Large intestine (tissue), 3 donors: ENCODE measurements at regions not wholly inside any gene's neighbourhood (a gene's known extent, or its start where the extent isn't known, plus 50 kb on each side); places are given as distances from the start of the nearest gene placed in this dataset.

ENCODE experiments used
- DNase-seq, 2 donors: peaks; one replicate each; pipeline versions ENCODE4 v3.0.0 to v3.0.0-alpha.2; 2013
- H3K27ac ChIP-seq: one replicate; pipeline ENCODE4 v1.5.1; 2013; ENCODE audit warnings: low read length
- H3K27me3 ChIP-seq: 2 replicates; pipeline ENCODE4 v1.6.1; 2013; ENCODE audit warnings: low read length; ENCODE audit not compliant: control insufficient read depth, insufficient read depth
- H3K36me3 ChIP-seq: 2 replicates; pipeline ENCODE4 v1.6.1; 2013; ENCODE audit warnings: low read length; ENCODE audit not compliant: control insufficient read depth, insufficient read depth
- H3K4me1 ChIP-seq: one replicate; pipeline ENCODE4 v1.6.1; 2013; ENCODE audit warnings: low read length; ENCODE audit not compliant: control insufficient read depth, insufficient read depth
- H3K4me3 ChIP-seq: one replicate; pipeline ENCODE4 v1.5.1; 2013; ENCODE audit warnings: low read length
- H3K9me3 ChIP-seq: one replicate; pipeline ENCODE4 v1.6.1; 2013; ENCODE audit warnings: mild to moderate bottlenecking, low read depth, low read length, moderate library complexity; ENCODE audit not compliant: control insufficient read depth
- WGBS: methylation state at CpG from one replicate; pipeline ENCODE4 v1.1.5; 2013; ENCODE audit warnings: low lambda C conversion rate; ENCODE audit not compliant: insufficient coverage; 5-methylcytosine and 5-hydroxymethylcytosine counted together

GRCh38 chr10:88149906-88150305, 286.5 kb downstream of the PTEN start:
- H3K9me3 ChIP-seq: no peaks in the 10 kb centered on the region
- 100% methylated on average over 1 of the region's 1 CpG for WGBS
- no peaks in the 10 kb centered on the region for H3K27me3 ChIP-seq

DNA sequence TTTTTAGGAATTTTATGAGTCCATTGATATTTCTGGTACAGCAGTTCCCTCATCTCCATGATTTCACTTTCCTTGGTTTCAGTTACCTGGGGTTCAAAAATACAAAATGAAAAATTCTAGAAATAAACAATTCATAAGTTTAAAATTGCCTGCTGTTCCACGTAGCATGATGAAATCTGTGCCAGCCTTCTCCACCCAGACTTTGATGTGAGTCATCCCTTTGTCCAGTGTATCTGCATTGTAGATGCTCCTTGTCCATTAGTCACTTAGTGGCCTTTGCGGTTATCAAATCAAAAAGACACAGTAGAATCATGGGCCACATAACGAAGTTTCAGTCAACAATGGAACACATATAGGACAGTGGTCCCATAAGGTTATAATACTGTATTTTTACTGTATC, 286.9 kb downstream of the PTEN start:
- WGBS: 100% methylated on average over 2 of the region's 3 CpGs
- Histone ChIP-seq H3K27me3 (no peaks in the 10 kb centered on the region), H3K27ac (no peak overlapping the region), H3K9me3 (no peaks in the 10 kb centered on the region), H3K36me3 (no peaks in the 10 kb centered on the region), H3K4me1 (no peaks in the 10 kb centered on the region), H3K4me3 (no peak overlapping the region)
- DNase-seq: no peak

More at GRCh38 chr10:88149906-88150305, 286.5 kb downstream of the PTEN start:
- H3K27ac ChIP-seq: no peak overlapping the region
- H3K36me3 ChIP-seq: no peaks in the 10 kb centered on the region
- DNase-seq: no peak
- no peaks in the 10 kb centered on the region for H3K4me1 ChIP-seq
- no peak overlapping the region for H3K4me3 ChIP-seq

- Histone ChIP-seq H3K4me1 (no peaks in the 10 kb centered on the region), H3K4me3 (no peak overlapping the region), H3K27me3 (no peaks in the 10 kb centered on the region), H3K9me3 (no peaks in the 10 kb centered on the region), H3K27ac (no peak overlapping the region), H3K36me3 (no peaks in the 10 kb centered on the region)
- WGBS: no CpG with 5 or more reads among the region's 1 CpG
- no peak for DNase-seq
Measured at GRCh38 chr10:88152728-88153133, 289.3 kb downstream of the PTEN start.

GRCh38 chr10:88154596-88155250, 291.3 kb downstream of the PTEN start:
- no peak overlapping the region for H3K27ac ChIP-seq
- no peaks in the 10 kb centered on the region for H3K4me1 ChIP-seq
- H3K36me3 ChIP-seq: no peaks in the 10 kb centered on the region
- H3K27me3 ChIP-seq: no peaks in the 10 kb centered on the region
- WGBS: 100% methylated on average over 1 of the region's 6 CpGs
- no peaks in the 10 kb centered on the region for H3K9me3 ChIP-seq
- DNase-seq: no peak
- no peak overlapping the region for H3K4me3 ChIP-seq

DNA sequence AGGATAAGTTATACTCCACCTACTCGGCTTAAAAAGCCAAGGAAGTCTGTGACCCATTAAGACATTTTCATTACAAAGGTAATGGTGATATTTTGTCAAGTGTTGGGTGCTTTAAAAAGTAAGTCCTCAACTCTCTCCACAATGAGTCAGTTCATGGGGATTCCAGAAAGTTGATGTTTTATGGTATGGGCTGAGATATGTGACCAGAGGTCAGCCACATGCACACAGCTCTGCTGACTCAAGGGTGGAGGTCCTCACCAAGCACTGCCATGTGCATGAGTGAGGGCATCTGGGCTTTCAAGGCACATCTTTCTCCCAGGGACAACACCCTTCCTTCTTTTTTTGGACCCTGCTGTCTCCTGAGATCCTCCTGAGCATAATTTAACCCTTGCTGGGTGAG, 292.9 kb downstream of the PTEN start:
- WGBS: no CpG with 5 or more reads among the region's 1 CpG
- DNase-seq: no peak
- no peaks in the 10 kb centered on the region for H3K4me1 ChIP-seq
- H3K27ac ChIP-seq: no peak overlapping the region
- H3K9me3 ChIP-seq: no peaks in the 10 kb centered on the region
- H3K4me3 ChIP-seq: no peak overlapping the region
- H3K36me3 ChIP-seq: no peaks in the 10 kb centered on the region
- no peaks in the 10 kb centered on the region for H3K27me3 ChIP-seq

DNA sequence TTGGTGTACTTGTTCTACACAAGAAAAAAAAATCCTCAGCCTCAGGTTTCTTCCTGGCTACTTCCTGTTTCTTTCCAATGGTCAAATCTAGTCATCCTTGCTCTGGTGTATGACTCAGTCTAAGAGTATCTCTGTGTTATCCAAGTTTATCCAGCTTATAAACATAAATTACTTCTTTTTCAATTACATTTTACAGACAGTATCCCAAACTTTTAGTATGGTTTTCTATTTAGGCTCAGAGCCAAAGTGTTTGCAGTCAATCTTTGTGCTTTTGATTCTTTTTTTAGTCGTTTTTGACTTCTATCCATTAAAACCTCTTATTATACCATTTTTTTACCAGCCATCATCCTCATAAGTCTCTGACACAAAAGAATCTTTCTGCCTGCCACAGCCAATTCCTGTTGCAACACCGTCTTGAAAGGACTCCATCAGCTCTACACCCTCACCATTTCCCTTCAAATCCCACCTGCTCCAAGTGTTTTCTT, 294.6 kb downstream of the PTEN start:
- Histone ChIP-seq H3K36me3 (no peaks in the 10 kb centered on the region), H3K27ac (no peak overlapping the region), H3K9me3 (no peaks in the 10 kb centered on the region), H3K27me3 (no peaks in the 10 kb centered on the region), H3K4me1 (no peaks in the 10 kb centered on the region), H3K4me3 (no peak overlapping the region)
- WGBS: 74% methylated on average over 2 of the region's 2 CpGs
- DNase-seq: no peak

GRCh38 chr10:88158526-88159122, 295.2 kb downstream of the PTEN start:
- DNase-seq: no peak
- WGBS: 100% methylated on average over 1 of the region's 3 CpGs
- no peaks in the 10 kb centered on the region for H3K9me3 ChIP-seq
- no peaks in the 10 kb centered on the region for H3K36me3 ChIP-seq
- H3K27ac ChIP-seq: no peak overlapping the region
- H3K4me1 ChIP-seq: no peaks in the 10 kb centered on the region
- no peak overlapping the region for H3K4me3 ChIP-seq
- H3K27me3 ChIP-seq: no peaks in the 10 kb centered on the region

DNA sequence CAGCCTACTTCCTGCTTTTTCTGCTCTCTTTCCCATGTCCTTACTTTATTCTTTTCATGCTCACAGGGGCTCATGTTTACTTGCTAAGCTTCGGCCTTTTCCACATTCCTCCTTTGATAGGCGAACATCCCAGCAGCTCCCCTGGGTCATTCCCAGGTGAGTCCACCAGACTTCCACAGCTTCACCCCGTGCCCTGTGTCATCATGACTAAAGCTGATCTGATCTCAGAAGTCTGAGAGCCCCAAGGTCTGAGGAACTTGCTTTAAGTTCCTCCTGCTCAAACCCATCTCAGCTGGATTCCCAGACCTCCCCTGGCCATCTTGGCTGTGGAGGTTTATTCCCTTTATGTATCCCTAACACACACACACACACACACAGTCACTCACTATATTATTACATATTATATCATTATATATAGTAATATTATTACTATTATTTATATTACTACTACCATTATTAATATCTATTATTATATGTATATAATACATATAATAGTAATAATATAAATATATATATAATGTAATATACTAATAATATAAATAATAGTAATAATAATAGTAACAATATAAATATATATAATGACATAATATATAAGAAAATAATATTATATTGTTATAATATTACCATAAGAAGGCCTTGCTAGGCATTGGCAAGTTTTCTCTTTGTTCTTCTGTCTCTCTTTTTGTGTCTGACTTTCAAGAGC, 295.9 kb downstream of the PTEN start:
- DNase-seq: no peak
- no CpG with 5 or more reads among the region's 3 CpGs for WGBS
- H3K4me1 ChIP-seq: no peaks in the 10 kb centered on the region
- no peak overlapping the region for H3K27ac ChIP-seq
- no peaks in the 10 kb centered on the region for H3K36me3 ChIP-seq
- no peaks in the 10 kb centered on the region for H3K9me3 ChIP-seq
- H3K4me3 ChIP-seq: no peak overlapping the region
- H3K27me3 ChIP-seq: no peaks in the 10 kb centered on the region

- no peak overlapping the region for H3K4me3 ChIP-seq
- H3K27ac ChIP-seq: no peak overlapping the region
- no peaks in the 10 kb centered on the region for H3K9me3 ChIP-seq
- H3K4me1 ChIP-seq: no peaks in the 10 kb centered on the region
- no peaks in the 10 kb centered on the region for H3K27me3 ChIP-seq
- DNase-seq: no peak
- no peaks in the 10 kb centered on the region for H3K36me3 ChIP-seq
Measured at GRCh38 chr10:88161070-88161469, 297.6 kb downstream of the PTEN start.

GRCh38 chr10:88161756-88162155, 298.3 kb downstream of the PTEN start:
- no peak for DNase-seq
- no peaks in the 10 kb centered on the region for H3K4me1 ChIP-seq
- no CpG with 5 or more reads among the region's 1 CpG for WGBS
- no peaks in the 10 kb centered on the region for H3K27me3 ChIP-seq
- no peak overlapping the region for H3K4me3 ChIP-seq
- H3K9me3 ChIP-seq: no peaks in the 10 kb centered on the region
- H3K27ac ChIP-seq: no peak overlapping the region
- H3K36me3 ChIP-seq: no peaks in the 10 kb centered on the region
